LNCAP (cell line): ENCODE measurements at regions not wholly inside any gene's neighbourhood (a gene's known extent, or its start where the extent isn't known, plus 50 kb on each side); places are given as distances from the start of the nearest gene placed in this dataset.

Source experiments
- CTCF ChIP-seq: fragments of 450-650 bp; IDR thresholded peaks from 2 replicates; pipeline ENCODE4 v1.5.1; 2017; ENCODE audit warnings: mild to moderate bottlenecking

- no peak for TF ChIP-seq CTCF
Observed at GRCh38 chr3:95297581-95297980, 1234.7 kb downstream of the NSUN3 start.

GRCh38 chr3:95302044-95302443 lies 1239.2 kb downstream of the NSUN3 start:
- no peak for TF ChIP-seq CTCF

GRCh38 chr3:95310560-95310959 lies 1247.7 kb downstream of the NSUN3 start:
- no peak for TF ChIP-seq CTCF

- TF ChIP-seq CTCF, result no peak
Observed at GRCh38 chr3:95311272-95311671, 1248.4 kb downstream of the NSUN3 start.

GRCh38 chr3:95312650-95313049 lies 1249.8 kb downstream of the NSUN3 start:
- TF ChIP-seq CTCF, result no peak

- TF ChIP-seq CTCF, result no peak
Observed at GRCh38 chr3:95319921-95320494, 1257.1 kb downstream of the NSUN3 start.

GRCh38 chr3:95327478-95327877 lies 1264.6 kb downstream of the NSUN3 start:
- no peak for TF ChIP-seq CTCF

- TF ChIP-seq CTCF, result no peak
Observed at GRCh38 chr3:95333826-95334225, 1271.0 kb downstream of the NSUN3 start.
